ENCODE measurements at regions not wholly inside any gene's neighbourhood (a gene's known extent, or its start where the extent isn't known, plus 50 kb on each side); places are given as distances from the start of the nearest gene placed in this dataset.

DNA sequence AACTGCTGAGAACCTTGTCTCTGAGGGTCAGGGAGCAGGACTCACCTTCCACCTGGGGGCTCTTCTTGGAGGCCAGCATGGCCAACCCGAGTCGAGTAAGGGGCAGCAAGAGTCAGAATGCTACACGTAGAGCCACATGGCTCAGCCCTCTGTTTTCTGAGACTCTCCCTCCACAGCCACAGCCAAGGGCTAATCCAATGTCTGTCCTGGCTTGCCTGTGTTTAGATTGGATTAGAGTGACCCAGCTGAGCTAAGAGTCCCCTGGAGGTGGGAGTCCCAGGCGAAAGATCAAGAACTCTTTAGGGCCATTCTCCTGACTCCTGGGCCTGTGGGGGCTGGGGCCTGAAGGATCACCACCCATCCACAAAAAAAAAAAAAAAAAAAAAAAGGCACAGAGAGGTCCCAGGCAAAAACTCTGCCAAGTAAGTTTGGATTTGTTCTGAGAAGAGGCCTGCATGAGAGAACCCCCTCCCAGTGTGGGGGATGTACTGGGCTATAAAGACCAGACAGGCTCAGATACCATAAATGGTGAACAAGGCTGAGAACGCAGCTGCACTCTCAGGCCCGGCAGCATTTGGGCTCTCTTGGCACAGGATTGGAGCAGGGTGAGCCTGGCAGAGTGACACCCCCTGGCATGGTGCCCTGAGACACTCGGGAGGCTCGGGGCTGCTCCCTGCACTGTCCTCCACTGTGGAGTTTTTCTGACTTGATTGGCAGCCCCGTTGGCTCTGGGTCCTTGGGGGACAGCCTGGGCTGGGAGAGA, 88.0 kb upstream of the OSBPL11 start:
- TF ChIP-seq, protein P1, sequence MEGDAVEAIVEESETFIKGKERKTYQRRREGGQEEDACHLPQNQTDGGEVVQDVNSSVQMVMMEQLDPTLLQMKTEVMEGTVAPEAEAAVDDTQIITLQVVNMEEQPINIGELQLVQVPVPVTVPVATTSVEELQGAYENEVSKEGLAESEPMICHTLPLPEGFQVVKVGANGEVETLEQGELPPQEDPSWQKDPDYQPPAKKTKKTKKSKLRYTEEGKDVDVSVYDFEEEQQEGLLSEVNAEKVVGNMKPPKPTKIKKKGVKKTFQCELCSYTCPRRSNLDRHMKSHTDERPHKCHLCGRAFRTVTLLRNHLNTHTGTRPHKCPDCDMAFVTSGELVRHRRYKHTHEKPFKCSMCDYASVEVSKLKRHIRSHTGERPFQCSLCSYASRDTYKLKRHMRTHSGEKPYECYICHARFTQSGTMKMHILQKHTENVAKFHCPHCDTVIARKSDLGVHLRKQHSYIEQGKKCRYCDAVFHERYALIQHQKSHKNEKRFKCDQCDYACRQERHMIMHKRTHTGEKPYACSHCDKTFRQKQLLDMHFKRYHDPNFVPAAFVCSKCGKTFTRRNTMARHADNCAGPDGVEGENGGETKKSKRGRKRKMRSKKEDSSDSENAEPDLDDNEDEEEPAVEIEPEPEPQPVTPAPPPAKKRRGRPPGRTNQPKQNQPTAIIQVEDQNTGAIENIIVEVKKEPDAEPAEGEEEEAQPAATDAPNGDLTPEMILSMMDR (IDR thresholded peaks at IDR 0.05; ENCODE audit: insufficient read depth, low read length), result no peak
- TF ChIP-seq POLR2AphosphoS5 (IDR thresholded peaks at IDR 0.05; ENCODE audit: low read depth), result no peak
